ENCODE measurements at regions not wholly inside any gene's neighbourhood (a gene's known extent, or its start where the extent isn't known, plus 50 kb on each side); places are given as distances from the start of the nearest gene placed in this dataset.

DNA sequence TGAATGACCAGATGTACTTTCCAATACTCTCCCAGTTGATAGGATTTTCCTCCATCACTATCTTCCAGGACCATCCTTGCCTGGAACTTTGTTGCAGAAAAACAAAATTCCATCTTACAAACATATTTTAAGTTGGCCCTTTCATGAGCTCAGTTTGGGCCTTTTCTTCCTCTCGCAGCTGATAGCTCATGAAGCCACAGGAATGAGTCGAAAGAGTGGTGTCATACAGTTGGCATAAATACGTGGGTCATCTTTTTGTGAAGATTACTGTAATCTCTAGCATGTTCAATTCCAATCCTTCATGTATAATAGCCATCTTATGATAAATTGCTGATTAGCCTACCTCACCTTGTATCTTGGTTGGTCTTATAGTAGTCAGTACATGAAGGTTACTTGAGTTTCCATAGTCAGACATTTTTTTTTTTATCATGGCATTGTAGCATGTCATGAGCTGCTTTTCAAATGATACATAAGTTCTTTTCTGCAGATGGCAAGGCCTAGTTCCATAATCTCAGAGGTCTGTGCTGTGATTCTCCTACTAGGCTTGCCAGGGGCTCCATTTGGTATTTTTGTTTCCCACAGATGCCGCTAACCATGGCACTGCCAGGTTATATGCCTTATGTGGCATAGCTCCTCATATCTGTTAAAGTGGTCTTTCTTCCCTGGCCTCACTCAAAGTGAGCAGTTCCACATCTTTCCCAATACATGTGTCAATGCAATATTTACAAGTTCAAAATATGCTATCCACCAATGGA lies 380.6 kb upstream of the DCN start:
- FAIRE-seq: no peak

GRCh38 chr12:91562476-91562875 lies 379.9 kb upstream of the DCN start:
- FAIRE-seq: no peak

DNA sequence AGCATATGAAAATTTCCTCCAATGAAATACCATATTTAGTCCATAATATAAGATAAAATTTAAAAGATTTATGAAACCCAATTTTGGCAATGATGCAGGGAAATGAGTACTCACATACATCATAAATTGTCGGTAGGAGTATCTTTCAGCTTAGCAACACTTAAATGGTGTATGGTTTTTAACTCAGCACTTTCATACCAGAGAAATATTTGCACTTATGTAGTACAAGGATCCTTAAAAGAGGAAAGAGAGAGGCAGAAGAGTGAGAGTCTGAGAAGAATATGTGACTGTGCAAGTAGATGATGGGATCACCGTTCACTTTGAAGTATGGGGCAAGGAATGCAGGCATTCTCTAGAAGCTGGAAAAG lies 379.3 kb upstream of the DCN start:
- no peak for FAIRE-seq

DNA sequence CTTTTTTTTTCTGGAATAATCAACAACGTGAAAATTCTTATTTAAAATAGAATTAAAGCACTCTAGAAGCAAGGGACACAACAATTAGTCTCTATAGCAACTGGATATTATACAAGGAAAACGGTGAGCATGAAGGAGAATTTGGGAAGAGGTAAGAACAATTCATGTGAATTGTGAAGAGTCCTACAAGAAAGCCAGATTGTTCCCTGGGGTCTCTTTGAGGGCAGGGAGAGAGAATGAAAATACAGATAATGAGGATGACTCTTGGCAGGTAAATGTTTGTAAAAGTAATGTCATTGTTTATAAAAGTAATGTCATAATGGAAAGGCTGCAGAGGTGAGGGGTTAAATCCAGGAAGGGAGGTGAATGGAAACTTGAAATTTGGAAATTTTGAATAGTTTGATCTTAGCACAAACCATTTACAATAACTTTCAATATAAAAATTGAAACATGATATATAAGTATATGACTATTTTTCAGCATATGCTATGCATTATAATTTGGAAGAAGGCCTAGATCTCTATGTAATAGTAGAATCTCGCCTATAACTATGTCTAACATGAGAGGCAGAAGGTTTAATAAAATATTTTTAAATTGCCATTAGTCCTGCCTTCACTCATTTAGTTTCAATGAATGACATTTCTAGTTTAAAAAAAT lies 378.8 kb upstream of the DCN start:
- FAIRE-seq: no peak

DNA sequence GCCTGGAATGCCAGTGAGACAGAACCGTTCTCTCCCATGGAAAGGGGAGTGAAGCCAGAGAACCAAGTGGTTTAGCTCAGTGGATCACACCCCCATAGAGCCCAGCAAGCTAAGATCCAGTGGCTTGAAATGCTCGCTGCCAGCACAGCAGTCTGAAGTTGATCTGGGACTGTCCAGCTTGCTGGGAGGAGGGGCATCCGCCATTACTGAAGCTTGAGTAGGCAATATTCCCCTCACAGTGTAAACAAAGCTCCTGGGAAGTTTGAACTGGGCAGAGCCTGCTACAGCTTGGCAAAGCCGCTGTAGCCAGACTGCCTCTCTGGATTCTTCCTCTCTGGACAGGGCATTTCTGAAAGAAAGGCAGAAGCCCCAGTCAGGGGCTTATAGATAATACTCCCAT lies 374.3 kb upstream of the DCN start:
- no peak for FAIRE-seq

DNA sequence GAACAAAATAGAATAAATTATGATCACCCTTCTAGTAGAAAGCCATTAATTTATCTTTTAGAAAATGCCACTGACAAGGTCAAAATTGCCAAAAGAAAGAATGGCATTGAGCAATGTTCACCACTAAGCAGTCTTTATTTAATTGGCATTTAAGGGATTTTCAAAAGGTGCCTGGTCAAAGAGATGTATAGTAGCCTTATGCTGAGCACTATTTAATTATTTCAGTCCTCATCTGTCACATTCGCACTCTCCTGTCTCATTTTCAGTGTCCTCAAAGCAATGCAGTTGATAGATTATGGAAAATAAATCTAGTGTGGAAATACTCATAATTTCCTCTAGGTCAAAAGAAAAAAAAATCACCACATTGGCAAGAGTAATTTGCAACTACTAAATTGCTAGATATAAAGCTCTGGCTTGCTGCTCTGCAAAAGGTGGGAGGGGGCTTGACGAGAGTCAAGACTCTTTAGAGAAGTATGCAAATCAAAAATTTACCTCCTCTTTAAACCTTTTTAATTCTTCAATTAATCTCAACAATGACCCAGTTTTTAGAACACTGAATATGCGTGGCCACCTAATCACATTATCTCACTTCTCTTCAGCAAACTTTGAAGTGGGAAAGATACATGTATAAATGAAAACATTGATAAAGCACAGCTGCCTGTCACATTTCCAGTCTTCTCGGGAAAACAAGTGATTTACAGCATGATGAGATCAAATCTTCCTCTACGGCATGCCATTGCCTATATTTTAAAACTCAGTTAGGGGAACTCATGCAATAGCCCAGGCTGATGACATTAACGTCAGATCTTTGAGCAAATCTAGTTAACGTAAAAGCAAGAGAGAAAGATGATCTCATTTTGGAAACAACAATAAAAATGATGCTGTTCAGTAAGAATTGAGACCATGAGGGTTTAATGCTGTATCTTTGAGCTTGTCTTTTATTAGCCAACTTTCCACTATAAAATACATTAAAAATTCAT lies 373.1 kb upstream of the DCN start:
- no peak for FAIRE-seq

GRCh38 chr12:91551927-91552326 lies 369.3 kb upstream of the DCN start:
- FAIRE-seq: no peak

GRCh38 chr12:91551242-91551641 lies 368.6 kb upstream of the DCN start:
- FAIRE-seq: no peak

DNA sequence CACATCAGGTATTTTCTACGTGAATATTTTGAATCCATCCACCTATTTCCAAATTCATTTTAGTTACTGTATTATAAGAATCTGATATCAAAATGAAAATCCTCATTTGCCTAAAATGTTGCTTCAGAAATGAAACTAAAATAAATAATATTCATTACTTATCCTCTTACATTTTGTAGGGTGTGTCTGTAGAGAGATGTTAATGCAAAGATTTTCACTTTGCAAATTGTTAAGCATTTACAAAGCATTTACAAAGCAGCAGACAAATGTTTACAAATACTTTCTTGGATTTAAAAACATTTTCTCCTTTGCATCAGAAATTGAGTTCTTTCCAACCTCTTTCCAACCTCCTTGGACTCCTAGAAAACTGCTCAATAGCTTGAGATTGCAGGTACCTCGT lies 360.0 kb upstream of the DCN start:
- FAIRE-seq: no peak

- no peak for FAIRE-seq
Observed at GRCh38 chr12:91542067-91542466, 359.4 kb upstream of the DCN start.

DNA sequence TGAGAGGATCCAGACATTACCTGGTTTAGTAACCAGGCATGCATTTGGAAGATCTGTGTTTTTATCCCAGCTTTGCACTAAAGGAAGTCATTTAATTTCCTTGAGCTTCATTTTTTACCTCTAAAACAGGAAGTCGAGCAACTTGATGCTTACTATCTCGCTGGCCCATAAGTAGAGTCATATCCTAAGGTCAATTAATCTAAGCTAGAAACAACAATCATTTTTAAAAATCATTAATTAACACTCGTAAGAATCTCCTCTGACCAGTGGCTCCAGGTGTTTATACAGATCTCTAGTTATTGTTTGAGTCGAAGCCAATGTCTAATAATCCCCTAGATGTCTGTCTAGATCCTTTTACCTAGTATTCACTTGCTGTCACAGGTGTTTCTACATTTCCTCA lies 355.8 kb upstream of the DCN start:
- FAIRE-seq: no peak

- FAIRE-seq: peak; percentile 32
Observed at GRCh38 chr12:91533366-91533765, 350.7 kb upstream of the DCN start.

GRCh38 chr12:91529829-91530228 lies 347.2 kb upstream of the DCN start:
- FAIRE-seq: no peak

DNA sequence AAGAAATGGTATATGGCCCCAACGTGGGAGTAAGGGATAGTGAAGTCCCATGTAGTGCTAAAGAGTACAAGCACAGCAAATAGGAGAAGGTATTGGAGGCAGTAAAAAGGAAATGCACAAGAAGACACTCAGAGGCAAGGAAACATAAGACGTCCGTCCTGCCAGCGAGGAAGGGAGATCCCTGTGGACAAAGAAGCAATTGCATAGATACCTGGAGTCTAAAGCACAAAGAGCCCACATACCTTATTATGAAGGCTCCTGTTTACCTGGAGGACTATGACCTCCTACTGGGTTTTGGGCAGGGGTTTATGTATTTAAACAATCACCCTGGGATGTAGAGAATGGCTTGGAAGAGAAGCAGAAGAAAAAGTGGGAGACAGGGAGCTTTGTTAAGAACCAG lies 341.2 kb upstream of the DCN start:
- FAIRE-seq: no peak

DNA sequence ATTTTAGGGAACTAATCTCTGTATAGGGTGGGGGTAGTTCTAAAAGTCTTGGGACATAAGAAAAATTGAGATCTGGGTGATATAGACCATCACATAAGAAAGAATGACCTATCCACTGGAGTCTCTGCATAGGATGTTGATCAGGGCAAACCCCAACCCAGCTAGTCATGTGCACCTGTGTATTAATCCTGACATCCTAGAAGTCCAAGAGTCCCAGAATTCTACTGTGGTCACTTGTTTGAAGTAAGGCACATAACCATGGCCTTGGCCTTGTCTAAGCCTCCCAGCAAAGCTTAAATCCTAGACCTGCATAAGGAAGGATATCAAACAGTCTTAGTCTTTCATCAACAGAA lies 334.1 kb upstream of the DCN start:
- FAIRE-seq: no peak

DNA sequence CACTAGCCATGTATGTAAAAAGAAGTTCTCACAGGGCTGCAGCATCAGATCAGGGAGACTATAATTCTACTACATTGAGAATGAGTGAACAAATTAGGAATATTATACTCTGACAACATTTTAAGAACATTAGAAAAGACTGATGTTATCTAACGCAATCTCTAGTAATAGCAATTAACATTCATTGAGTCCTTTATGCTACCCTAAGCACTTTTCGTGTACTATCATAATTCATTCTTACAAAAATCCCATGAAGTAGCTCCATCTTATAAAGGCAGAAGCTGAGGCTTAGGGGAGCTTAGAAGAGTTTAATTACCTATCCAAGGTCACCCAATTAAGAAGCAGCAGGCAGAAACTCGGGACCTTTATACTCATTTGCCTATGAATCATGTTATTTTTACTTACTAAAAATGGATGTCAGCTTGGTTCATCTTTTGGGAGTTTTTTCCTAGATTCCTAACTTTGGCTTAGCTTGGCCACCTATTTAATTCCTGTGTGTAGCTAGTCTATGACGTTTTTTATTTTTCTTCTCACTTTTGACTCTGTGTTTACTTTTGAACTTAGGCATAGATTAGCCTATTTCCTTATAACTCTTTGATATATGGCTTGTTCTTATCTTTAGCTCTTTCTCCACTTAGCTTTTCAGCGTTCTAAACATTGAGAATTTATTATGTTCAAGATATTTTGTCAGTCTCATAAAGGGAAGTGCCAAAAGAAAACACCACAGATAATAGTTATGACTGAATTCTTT lies 333.5 kb upstream of the DCN start:
- FAIRE-seq: no peak

DNA sequence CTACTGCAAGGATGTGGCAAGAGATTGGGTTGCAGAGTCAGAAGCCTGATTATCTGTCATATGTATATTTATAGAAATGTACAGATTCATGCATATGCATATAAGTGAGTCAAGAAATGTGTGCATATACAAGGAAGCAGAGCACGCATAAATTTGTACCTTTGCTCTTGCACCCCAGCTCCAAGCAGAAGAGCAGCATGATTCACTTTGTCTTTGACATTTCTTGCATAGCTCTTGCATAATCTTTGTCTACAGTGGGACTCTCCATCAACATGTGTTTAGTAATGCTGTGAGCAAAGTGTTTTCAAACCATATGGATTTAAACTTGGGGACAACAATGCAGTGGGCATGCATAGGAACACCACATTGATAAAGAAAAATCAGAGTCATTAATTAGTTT lies 330.7 kb upstream of the DCN start:
- FAIRE-seq: no peak

DNA sequence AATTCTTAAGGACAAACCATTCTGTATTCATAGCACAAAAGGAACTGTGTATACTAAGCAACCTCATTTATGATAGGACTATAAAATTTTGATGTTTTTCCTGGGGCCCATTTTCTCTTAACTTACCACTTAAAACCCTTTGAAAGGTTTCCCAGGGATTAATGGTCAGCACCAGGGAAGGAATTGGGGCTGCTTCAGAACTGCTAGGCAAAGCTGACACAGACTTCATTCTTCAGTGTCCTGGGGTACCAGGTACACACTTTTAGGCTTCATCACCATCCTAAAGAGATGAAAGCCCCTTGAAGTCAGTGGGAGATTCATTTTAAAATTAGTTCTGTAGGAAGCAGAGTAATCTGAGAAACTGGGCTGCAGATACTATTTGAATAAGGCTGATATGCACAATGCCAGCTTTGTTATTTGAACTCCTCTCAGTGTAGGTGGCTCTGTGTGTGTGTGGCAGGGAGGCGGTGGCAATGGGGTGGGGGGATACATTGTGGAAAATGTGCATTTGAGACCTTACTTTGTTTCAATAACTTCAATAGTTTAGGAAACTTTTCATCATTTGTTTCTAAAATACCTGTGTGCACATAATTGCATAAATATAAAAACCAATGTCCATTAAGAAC lies 329.3 kb upstream of the DCN start:
- FAIRE-seq: no peak

DNA sequence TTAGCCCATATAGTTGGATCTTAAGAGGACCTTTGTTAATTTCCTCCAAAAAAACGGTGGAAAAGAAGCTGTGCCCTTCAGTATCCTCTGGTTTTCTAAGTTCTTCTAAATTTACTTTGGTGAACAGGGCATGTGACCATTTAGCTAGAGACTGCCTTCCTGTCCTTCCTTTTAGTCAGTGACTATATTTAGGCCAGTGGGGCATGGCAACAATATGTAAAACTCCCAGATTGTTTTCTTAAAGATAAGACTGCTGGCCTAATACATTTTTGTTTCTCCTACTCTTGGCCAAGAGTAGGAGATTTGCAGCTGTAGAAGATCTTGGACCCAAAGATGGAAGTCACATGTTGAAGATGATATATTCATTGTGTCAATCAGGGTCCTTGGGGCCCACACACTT lies 325.1 kb upstream of the DCN start:
- FAIRE-seq: no peak

- no peak for FAIRE-seq
Observed at GRCh38 chr12:91506452-91506851, 323.8 kb upstream of the DCN start.

DNA sequence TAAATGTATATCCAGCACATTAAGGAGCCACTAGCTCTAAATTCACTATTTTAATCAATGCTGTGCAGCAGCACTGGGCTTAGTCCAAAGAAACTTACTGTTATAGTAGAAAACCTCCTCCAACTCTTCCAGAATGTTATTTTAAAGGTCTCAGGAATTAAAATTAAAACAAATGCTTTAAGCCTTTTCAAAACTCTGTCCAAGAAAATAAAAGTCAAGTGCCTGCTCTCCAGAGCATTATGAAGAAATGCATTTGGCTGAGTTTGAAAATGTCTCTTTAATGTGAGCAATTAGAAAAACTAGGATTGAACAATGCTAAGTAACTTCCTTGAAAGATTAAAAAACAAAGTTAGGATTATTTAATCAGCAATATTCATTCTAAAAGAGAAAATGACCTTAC lies 322.4 kb upstream of the DCN start:
- no peak for FAIRE-seq

DNA sequence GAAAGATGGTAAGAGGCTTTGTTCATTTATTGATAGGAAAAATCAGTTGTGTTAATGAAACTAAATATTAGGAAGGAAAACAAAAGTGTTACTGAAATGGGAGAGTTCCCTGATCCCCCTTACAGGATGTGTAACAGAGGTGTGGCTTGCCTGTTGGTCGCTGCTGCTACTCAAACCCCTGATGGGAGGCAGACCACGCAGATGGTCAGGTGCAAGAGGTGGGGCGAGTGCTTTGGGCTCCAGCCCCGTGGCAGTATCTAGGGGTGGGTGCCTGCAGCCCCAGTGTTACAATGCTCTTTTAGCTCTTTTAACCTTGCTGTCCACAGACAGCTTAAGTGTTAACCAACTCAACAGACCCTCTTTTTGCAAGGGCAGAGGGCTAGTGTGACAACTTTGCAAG lies 319.6 kb upstream of the DCN start:
- no peak for FAIRE-seq

DNA sequence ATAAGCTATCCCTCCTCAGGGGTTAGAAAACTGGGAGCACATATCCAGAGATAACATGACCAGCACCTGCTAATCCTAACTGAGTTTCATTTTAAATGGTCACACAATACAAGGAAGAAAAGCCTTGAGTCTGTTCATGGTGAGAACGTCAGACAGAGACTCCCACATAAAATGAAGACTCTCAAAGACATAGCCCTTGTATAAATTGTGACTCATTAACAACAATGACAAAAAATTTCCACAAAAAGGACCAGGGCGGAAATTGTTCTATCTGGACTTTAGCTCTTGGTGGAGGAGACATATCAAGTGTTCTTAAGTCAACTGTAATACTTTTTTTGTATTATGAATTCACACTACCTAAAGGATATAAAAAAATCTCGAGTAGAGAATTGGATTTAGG lies 313.7 kb upstream of the DCN start:
- no peak for FAIRE-seq
